ENCODE measurements at regions not wholly inside any gene's neighbourhood (a gene's known extent, or its start where the extent isn't known, plus 50 kb on each side); places are given as distances from the start of the nearest gene placed in this dataset.

- H3K79me2 ChIP-seq (ENCODE audit: control insufficient read depth in 1 of 2, insufficient read depth in 2 of 2, low read length in 2 of 2), result no peaks in the 10 kb centered on the region
- no peak overlapping the region for H2AFZ ChIP-seq (ENCODE audit: low read length)
- H3K9me3 ChIP-seq (ENCODE audit: insufficient read depth in 2 of 2, low read depth in 1 of 2, low read length in 1 of 2), result peaks cover 2 to 3% of the 10 kb centered on the region in 2 experiments; a peak in 1 of 4 replicates
- H3K18ac ChIP-seq (ENCODE audit: extremely low read depth, low read length), result no peak overlapping the region
- H4K20me1 ChIP-seq (replicated peaks in 1 of 2; ENCODE audit: control insufficient read depth in 1 of 2, insufficient read depth in 2 of 2, low read length in 2 of 2), result no peaks in the 10 kb centered on the region
- ChIA-PET CTCF (ENCODE audit: partially characterized antibody) (interaction anchor here (0.8 to 1.1 kb wide), 5 partner anchors 11 to 870 kb away, joined by 3 read pairs; no protein-coding TSS in a partner anchor), POLR2A (ENCODE audit: partially characterized antibody) (no interaction called here)
- FAIRE-seq (no peak), DNase-seq (ENCODE audit: low read depth in 1 of 2, low spot score in 2 of 2) (peak in 1 of 2 experiments; percentile 32)
- no peak overlapping the region for H3K4ac ChIP-seq (replicated peaks; ENCODE audit: insufficient read length, low read depth, low read length)
- no peak overlapping the region for H2BK5ac ChIP-seq (ENCODE audit: low read depth, low read length)
- H3K4me1 ChIP-seq (replicated peaks in 1 of 4; ENCODE audit: control insufficient read depth in 3 of 4, insufficient read depth in 4 of 4, low read length in 3 of 4), result no peaks in the 10 kb centered on the region; a peak in 1 of 7 replicates
- WGBS, 2 experiments (ENCODE audit: extremely low coverage in 1 of 2, insufficient coverage in 1 of 2, insufficient read length in 1 of 2, insufficient replicate concordance in 2 of 2, low coverage in 1 of 2, low lambda C conversion rate in 2 of 2, missing lambda C conversion rate in 1 of 2), result 89% methylated on average over 18 of the region's 18 CpGs; no CpG with 5 or more reads in 1 of the 2 experiments
- H3K9ac ChIP-seq (replicated peaks in 1 of 4; ENCODE audit: extremely low read depth in 1 of 4, low read depth in 3 of 4, low read length in 3 of 4), result no peak overlapping the region
- no peak overlapping the region for H3K27ac ChIP-seq (ENCODE audit: low read depth, low read length)
- no peak overlapping the region for H3K23ac ChIP-seq (ENCODE audit: insufficient read length)
- H2AK5ac ChIP-seq (ENCODE audit: low read depth, low read length), result no peak overlapping the region
- no peak overlapping the region for H2BK15ac ChIP-seq (ENCODE audit: low read length)
- H3K36me3 ChIP-seq (ENCODE audit: control insufficient read depth in 2 of 4, insufficient read depth in 4 of 4, low read length in 3 of 4), result no peaks in the 10 kb centered on the region
- H4K5ac ChIP-seq (ENCODE audit: insufficient read length, low read depth, low read length), result no peak overlapping the region
- no peak overlapping the region for H4K91ac ChIP-seq (replicated peaks; ENCODE audit: insufficient read length, low read length)
- no peak overlapping the region for H2BK20ac ChIP-seq (ENCODE audit: low read length)
- H2BK12ac ChIP-seq (ENCODE audit: low read depth, low read length), result no peak overlapping the region
- no peak overlapping the region for H3K56ac ChIP-seq (replicated peaks; ENCODE audit: insufficient read length, low read depth, low read length)
- TF ChIP-seq TCF12 (IDR thresholded peaks at IDR 0.05; ENCODE audit: low read depth, low read length) (no peak), CREB1 (IDR thresholded peaks at IDR 0.05) (no peak), RXRA (IDR thresholded peaks at IDR 0.05; ENCODE audit: insufficient read depth, low read depth, low read length) (no peak), ZNF274 (IDR thresholded peaks at IDR 0.05; ENCODE audit: borderline replicate concordance, extremely low read depth, low read length) (no peak)
- no peak overlapping the region for H2BK120ac ChIP-seq (replicated peaks; ENCODE audit: low read depth, low read length)
- H3K27me3 ChIP-seq (replicated peaks in 1 of 4; ENCODE audit: control insufficient read depth in 3 of 4, extremely low read depth in 1 of 4, insufficient read depth in 3 of 4, low read length in 3 of 4), result no peaks in the 10 kb centered on the region
- H3K4me3 ChIP-seq (ENCODE audit: extremely low read depth in 1 of 4, insufficient read depth in 2 of 4, low read depth in 3 of 4, low read length in 4 of 4), result no peak overlapping the region
- H3K14ac ChIP-seq (ENCODE audit: insufficient read length), result no peak overlapping the region
- no peak overlapping the region for H3K4me2 ChIP-seq (ENCODE audit: insufficient read depth in 1 of 2, low read depth in 2 of 2, low read length in 2 of 2)
- no peaks in the 10 kb centered on the region for H3K79me1 ChIP-seq (ENCODE audit: low read depth, low read length)
- no peaks in the 10 kb centered on the region for H3K23me2 ChIP-seq (ENCODE audit: low read depth, low read length)
- no peak overlapping the region; the same call in 1 of the 2 replicates for H4K8ac ChIP-seq (ENCODE audit: extremely low read depth, insufficient read depth, low read length)
Observed at GRCh38 chr19:30208436-30209060, 163.6 kb upstream of the ZNF536 start.

Measured in H1 (cell line).